ENCODE measurements at regions not wholly inside any gene's neighbourhood (a gene's known extent, or its start where the extent isn't known, plus 50 kb on each side); places are given as distances from the start of the nearest gene placed in this dataset.

DNA sequence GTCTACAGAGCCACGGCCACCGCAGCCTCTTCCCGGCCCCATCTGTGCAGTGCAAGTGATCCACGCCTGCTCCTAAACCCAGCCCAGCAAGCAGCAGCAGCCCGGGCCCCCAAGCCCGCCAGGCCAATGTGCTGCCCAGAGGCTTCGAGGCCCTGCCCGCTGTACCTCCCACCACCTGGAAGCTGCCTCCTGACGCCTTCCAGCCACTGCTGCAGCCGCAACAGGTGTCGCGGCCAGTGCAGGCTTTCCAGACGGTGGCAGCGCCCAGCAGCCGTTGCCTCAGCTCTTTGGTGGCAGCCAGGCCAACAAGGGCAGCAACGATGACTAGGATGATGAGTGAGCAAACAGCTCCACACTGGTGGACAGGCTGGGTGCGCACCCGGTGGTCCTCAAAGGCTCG lies 50.2 kb upstream of the TPM4 start:
- no peak overlapping the region for H3K4me3 Mint-ChIP-seq
- H3K36me3 Mint-ChIP-seq (ENCODE audit: insufficient read depth), result no peaks in the 10 kb centered on the region
- DNase-seq, result no peak
- no peak overlapping the region for H3K27ac Mint-ChIP-seq
- no peak for ATAC-seq (replicated peaks)
- H3K9me3 Mint-ChIP-seq, result no peaks in the 10 kb centered on the region
- no peaks in the 10 kb centered on the region for H3K4me1 Mint-ChIP-seq (ENCODE audit: low read depth in 2 of 2)
- H3K27me3 Mint-ChIP-seq, result no peaks in the 10 kb centered on the region

Measured in effector memory CD8-positive, alpha-beta T cell (primary cell).